GM06990 (cell line): ENCODE measurements at regions not wholly inside any gene's neighbourhood (a gene's known extent, or its start where the extent isn't known, plus 50 kb on each side); places are given as distances from the start of the nearest gene placed in this dataset.

Experiments
- DNase-seq: peaks from one replicate; pipeline ENCODE4 v3.0.0-alpha.2; 2011; ENCODE audit not compliant: insufficient read length; ENCODE audit errors: extremely low read depth
- H3K27me3 ChIP-seq: replicated peaks from 2 replicates; pipeline ENCODE4 v1.6.0; 2011; ENCODE audit warnings: low read length; ENCODE audit not compliant: control insufficient read depth, insufficient read depth
- H3K36me3 ChIP-seq: 2 replicates; pipeline ENCODE4 v1.5.1; 2011; ENCODE audit warnings: low read length; ENCODE audit not compliant: control insufficient read depth, insufficient read depth
- H3K4me3 ChIP-seq: replicated peaks from 2 replicates; pipeline ENCODE4 v1.5.1; 2011; ENCODE audit warnings: low read depth, mild to moderate bottlenecking, control low read depth, low read length
- TF ChIP-seq, protein P1 (sequence below): IDR thresholded peaks from 2 replicates; pipeline ENCODE4 v1.5.1; 2011; ENCODE audit warnings: low read length, control low read depth, mild to moderate bottlenecking, inconsistent platforms; ENCODE audit not compliant: insufficient read depth, poor library complexity, severe bottlenecking

DNA sequence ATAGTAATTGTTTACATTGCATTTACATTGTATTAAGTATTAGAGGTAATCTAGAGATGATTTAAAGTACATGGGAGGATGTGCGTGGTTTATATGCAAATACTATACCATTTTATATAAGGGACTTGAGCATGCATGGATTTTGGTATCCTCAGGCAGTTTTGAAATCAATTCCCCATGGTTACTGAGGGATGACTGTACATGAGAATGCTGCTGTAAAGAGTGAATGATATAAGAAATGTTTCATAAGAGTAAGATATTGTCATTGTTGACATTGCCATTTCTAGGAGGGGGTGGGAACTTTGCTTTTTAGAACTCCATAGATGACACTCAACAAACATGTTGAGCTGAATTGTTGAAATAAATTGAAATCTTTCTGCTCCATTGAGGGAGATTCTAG, 185.0 kb downstream of the SEMA6A start:
- H3K36me3 ChIP-seq, result no peaks in the 10 kb centered on the region
- no peaks in the 10 kb centered on the region for H3K27me3 ChIP-seq
- TF ChIP-seq, protein P1, sequence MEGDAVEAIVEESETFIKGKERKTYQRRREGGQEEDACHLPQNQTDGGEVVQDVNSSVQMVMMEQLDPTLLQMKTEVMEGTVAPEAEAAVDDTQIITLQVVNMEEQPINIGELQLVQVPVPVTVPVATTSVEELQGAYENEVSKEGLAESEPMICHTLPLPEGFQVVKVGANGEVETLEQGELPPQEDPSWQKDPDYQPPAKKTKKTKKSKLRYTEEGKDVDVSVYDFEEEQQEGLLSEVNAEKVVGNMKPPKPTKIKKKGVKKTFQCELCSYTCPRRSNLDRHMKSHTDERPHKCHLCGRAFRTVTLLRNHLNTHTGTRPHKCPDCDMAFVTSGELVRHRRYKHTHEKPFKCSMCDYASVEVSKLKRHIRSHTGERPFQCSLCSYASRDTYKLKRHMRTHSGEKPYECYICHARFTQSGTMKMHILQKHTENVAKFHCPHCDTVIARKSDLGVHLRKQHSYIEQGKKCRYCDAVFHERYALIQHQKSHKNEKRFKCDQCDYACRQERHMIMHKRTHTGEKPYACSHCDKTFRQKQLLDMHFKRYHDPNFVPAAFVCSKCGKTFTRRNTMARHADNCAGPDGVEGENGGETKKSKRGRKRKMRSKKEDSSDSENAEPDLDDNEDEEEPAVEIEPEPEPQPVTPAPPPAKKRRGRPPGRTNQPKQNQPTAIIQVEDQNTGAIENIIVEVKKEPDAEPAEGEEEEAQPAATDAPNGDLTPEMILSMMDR, result no peak
- no peak overlapping the region for H3K4me3 ChIP-seq
- DNase-seq, result no peak

DNA sequence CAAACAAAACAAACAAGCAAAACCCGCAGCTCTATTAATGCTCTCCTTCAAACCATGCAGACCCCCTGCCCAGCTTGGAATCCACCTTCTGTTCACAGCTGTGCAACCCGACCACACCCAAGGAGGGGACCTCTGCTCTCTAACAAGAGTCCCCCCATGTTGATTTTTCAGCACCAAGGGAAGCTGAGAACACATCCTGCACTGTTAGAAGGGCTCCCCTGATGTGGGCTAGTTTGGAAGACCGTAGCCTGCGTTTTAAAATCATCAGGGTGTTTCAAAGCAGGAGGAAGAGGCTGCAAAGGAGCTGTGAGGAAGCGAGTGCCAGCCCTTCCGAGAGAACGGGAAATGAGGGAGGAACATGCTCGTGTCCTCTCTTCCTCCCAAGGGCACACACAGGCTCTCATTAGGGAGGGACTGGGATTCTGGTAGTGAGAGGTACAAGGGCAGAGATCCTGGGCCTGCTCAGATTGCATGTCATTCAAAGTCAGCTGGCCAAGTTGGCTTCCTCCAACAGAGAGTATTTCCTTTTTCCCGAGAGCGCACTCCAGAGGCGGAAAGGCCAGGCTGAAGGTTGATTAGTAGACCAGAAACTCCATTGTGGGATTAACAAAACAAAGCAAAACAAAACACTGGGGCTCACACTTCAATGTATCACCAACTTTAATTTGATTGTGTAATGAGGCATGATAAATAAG, 185.9 kb downstream of the SEMA6A start:
- Histone ChIP-seq H3K36me3 (no peaks in the 10 kb centered on the region), H3K27me3 (no peaks in the 10 kb centered on the region), H3K4me3 (no peak overlapping the region)
- TF ChIP-seq, protein P1, result no peak
- DNase-seq, result no peak

DNA sequence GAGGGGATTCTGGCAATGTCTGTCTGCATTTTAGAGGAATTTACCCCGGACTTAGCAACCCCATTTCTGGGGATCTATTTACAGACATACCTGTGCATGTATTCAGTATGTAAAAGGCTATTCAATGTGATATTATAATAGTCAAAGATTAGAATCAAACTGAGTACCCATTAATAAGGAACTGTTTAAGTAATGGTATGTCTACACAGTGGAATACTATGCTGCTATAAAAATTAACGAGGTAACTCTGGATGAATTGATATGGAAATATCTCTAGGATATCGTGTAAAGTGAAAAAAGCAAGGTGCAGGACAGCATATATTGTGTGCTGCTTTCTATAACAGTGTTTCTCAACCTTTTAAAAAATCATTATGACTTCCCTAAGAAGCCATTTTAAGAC, 186.9 kb downstream of the SEMA6A start:
- Histone ChIP-seq H3K27me3 (no peaks in the 10 kb centered on the region), H3K36me3 (no peaks in the 10 kb centered on the region), H3K4me3 (no peak overlapping the region)
- no peak for DNase-seq
- TF ChIP-seq, protein P1, result no peak

DNA sequence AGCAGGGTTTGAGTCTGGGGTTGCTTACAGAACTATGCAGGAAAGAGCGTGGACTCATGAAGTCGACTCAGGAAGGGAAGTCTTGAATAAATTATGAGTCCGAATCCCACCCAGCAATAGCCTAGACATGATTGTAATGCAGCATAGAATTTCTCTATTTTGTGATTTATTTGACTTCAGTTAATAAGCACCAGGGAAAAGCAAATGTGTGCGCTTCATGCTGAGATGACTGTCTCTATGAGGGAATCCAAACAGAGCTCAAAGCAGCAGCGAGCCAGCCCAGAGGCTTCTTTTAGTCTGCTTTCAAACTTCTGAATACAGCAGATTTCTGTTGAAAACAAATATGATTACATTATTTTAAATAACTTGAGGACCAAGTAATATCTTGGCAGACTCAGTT, 188.0 kb downstream of the SEMA6A start:
- H3K4me3 ChIP-seq, result no peak overlapping the region
- no peak for DNase-seq
- no peaks in the 10 kb centered on the region for H3K27me3 ChIP-seq
- H3K36me3 ChIP-seq, result no peaks in the 10 kb centered on the region
- TF ChIP-seq, protein P1, result no peak

DNA sequence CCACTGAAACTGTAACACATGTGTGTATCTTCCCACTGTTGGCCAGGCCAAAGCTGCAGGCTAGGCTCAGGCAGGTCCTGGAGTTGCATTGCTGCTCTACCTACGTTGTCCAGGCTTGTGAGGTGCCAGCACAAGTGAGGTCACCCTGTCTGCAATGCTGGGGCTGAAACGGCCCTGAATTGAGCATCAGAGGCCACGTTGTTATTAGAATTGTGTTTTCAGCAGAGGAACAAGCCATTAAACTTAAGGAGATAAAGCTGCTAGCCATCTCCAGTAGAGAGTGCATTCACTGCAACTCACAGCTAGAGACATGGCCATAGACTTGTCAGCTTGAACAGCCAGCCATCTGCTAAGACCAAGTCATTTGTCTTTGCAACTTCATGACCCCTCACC, 191.8 kb downstream of the SEMA6A start:
- no peak for DNase-seq
- TF ChIP-seq, protein P1, result no peak
- Histone ChIP-seq H3K36me3 (no peaks in the 10 kb centered on the region), H3K4me3 (no peak overlapping the region), H3K27me3 (no peaks in the 10 kb centered on the region)
